HG03442 (cell line): ENCODE measurements at regions not wholly inside any gene's neighbourhood (a gene's known extent, or its start where the extent isn't known, plus 50 kb on each side); places are given as distances from the start of the nearest gene placed in this dataset.

Source experiments
- ATAC-seq: cut with Tn5 transposase; IDR thresholded peaks from one replicate; pipeline ENCODE4 v1.9.1; 2021; ENCODE audit warnings: mild to moderate bottlenecking, moderate library complexity; ENCODE audit not compliant: unreplicated experiment

DNA sequence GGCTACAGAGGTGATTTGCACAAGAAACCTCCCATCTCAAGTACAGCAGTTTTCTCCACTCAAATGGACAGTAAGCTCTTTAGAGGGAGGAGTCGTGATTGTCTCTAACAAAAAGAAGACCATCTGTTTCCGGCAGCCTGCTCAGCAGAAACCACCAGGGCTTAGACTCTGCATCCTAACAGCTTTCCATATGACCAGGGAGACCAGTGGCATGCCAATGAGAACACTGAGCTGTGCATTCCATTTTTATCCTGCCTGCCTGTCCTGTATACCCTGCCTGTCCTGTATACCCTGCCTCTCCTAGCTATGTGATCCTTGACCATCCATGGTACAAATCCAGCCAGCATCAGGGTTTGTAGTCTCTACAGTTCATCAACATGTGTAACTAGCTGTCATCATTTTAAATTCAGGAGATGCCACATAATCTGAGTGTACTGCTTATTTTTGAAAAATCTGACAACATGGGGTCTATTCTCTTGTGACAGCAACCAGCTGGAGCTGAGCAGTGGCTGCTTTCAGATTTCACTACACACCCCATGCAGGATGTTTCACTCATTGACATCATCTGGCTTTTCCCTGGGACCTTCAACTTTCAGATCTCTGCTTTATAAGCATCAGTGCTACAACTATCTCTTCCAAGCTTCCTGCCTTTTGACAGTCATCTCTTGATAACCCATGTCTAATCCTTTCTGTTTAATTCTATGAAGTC is 50.5 kb upstream of the POU2AF2 start:
- no peak for ATAC-seq

DNA sequence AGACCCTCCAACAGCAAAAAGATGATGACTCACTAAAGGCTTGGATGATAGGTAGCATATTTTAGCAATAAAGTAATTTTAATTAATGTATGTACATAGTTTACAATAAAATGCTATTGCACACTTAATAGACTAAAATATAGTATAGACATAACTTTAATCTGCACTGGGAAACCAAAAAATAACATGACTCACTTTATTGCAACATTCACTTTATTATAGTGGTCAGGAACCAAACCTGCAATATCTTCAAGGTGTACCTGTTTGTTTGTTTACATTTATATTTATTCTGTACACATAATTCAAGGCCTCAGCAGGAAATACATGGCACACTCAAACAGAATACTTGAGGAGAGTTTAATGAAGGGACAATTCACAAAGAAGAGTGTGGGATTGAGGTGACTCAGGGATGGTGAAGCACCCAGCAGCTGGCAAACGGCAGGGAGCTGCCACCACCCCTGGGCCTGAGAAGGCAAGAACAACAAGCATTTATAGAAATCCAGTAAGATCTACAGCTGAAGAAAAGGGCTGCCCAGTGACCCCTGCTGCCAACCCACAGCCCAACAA is 51.5 kb upstream of the POU2AF2 start:
- no peak for ATAC-seq

DNA sequence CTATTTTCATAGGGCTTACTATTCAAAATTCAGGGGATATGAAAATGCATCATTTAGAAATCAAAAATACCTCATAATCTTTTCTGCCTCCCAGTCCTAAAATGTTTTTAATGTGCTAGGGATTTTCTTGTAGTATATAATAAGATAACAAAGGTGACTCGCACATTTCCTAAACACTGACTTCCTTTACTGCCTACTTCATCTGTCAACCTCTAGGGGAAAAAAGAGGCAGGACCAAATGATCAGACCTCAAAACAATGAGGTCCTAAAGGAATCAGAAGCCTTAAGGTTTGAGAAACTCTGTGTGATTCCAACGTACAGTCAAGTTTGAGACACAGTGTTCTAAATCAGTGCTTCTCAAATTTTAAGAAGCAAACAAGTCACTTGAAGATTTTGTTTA is 56.1 kb upstream of the POU2AF2 start:
- ATAC-seq, result no peak

DNA sequence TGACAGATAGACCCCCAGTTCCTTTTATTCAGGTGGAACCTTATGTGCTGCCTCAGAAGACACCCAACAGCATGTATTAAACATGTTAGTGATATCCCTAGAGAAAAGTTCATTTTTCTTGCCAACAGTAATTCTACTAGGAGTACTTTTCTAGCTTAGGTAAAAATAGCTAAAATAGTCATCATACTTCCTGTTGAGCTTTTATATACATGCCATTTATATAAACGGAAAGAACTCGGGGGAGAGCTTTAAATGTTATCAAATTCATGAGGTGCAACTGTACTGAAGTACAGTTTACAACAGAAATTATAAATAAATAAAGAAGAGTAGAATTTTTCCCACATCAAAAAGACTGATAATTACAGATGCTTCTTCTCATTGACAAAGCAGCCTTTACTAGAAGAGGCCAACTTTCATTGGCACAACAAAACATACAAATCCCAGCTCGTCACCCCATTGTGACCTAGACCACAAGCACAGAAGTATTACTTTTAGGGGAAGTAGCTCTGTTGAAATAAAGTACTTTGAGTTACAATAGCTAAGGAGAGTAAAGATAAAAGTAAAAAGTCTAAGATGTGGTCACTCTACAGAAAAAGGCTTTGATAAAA is 59.1 kb upstream of the POU2AF2 start:
- ATAC-seq, result no peak

DNA sequence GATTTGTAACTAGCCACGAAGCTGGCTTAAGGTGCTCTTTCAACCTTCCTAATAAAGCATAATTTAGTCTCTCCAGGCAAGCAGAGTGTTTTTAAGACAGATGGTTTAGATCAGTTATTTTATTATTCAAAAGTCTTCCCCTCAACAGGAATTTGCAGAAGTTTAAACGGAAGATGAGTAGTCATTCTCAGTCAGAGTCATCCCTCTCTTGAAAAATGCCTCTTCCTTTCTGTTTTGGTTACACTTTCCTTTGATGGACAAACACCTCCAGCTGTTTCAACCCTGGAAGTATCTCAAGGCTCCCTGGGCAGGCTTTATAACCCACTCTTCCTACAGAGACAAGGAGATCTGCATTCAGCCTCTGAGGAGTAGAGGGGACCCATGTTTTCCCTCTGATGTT is 60.3 kb upstream of the POU2AF2 start:
- ATAC-seq, result no peak

DNA sequence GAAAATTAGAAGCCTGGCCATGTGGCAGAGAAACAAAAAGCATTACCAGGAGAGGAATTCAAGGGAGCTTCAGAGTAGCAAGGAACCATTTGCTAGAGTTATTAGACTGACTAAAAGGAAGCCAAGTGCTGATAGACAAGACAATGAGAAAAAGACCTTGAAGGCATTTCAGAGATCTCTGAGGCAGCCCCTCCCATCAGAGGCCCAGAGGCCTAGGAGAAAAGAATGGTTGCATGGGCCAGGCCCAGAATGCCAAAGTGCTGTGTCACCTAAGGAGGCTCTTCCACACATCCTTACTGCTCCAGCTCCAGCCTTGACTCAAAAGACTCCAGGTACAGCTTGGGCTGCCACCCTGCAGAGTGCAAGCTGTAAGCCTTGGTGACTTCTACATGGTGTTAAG is 61.8 kb upstream of the POU2AF2 start:
- no peak for ATAC-seq

DNA sequence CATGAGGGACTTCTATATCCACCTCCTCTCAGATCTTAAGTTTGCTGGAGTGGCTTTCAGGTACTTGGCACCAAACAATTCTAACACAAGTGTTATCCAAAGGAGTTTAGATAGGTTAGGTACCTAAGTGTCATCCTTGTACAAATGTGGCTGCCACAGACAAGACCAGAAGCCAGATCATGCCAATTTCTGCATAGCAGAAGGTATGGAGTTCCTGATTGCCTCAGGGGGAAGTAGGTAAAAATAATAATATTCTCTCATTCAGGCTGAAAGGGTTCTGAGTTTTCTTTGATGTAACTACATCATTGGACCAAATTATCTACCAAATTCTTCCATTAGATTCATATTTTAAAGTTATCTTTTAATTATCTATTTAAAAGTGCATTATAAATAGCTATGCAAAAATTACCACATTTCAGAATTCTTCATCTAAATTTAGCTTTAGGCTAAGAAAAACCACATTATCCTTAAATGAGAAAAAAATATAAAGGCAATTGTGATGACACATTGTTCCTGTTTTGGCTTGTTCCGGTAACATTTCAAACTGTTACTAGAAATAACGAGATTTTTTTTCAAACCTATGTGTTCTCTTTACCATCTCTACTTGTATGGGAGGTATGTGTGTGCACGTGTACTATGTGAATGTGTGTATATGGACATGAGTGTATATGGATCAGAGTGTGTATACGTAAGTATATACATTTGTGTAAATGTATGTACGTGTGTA is 66.2 kb upstream of the POU2AF2 start:
- ATAC-seq, result no peak

DNA sequence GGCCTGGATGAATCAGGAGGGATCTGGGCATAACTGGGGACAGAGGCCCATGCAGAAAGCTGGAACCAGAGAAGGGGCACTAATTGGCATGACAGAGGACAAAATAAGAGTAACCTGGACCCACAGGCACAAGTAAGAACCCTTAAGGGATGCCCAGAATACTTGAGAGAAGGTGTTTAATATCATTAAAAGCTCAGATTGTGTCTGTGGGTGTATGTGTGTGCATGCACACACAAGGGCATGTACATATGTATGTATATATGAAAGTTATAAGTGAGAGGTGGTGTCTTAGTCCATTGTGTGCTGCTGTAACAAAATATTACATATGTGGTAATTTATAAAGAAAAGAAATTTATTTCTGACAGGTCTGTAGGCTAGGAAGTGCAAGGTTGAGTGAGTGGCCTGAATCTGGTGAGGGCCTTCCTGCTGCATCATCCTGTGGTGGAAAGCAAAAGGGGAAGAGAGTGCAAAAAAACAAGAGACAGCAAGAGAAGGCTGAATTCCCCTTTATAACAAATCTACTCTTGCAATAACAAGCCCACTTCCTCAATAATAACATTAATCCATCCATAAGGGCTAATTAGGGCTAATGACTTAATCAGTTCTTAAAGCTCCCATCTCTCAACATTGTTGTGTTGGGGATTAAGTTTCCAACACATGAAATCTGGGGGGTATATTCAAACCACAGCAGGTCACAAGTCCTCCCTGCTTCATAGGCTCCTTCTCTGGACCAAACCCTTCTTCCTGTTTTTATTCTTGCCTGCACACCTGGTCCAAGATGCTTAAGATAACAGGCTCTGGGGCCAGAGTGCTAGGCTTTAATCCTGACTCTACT is 68.3 kb upstream of the POU2AF2 start:
- peak; percentile 76 for ATAC-seq

DNA sequence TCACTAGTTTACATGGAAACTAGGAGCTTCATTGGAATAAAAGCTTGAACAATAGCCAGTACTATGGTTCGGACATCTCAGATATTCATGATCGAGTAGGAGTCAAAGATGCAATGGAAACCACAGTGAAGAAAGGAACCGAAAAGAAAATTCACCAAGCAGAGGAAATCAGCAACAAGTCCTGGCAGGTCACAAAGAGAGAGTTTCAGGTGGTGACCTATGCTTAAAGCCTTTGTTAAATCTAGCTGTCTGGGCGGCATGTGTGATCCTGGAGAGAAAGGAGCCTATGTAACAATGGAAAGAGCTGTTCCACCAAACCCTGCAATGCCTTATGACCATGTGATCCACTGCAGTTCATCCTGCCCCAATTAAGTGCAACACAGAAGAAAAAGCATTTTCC is 68.9 kb upstream of the POU2AF2 start:
- ATAC-seq, result peak; percentile 59

DNA sequence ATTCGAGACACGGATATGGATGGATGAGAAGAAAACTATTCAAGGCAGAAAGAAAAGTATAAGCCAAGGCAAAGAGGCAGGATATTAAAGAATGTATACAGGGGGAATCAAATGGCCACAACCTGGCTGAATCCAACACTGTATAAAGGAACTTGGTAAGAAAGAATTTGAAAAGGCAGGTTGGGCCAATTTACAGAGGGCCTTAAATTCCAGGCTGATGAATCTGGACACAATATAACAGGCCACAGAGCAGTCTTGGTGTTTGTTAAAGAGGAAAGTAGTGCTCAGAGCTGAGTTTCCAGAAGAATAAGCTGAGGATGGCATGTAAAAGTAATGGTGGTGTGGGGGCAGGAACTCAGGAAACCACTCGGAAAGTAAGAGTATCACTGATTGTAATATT is 72.3 kb upstream of the POU2AF2 start:
- no peak for ATAC-seq

DNA sequence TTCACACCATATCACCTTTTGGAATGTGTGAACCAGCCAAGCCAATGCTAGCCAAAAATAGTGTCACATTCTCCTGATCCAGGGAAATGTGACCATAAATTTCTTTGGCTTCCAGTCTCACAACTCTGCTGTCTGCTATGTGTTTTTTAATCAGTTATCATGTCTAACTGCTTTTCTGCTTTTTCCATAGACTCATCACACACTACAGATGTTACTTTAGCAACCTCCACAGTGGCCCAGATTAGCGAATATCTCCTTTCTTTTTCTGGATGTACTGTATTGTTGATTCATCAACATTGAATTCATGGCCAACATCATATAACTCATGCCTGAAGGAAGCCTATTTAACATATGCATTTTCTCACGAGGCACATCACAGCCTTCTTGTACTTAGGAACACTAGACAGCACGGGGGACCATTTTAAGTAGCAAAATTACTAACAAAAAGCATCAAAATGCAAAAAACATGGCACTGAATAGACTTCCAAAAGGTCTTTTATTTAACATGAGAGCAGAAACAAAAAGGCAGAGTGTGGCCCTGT is 73.1 kb upstream of the POU2AF2 start:
- ATAC-seq, result no peak

DNA sequence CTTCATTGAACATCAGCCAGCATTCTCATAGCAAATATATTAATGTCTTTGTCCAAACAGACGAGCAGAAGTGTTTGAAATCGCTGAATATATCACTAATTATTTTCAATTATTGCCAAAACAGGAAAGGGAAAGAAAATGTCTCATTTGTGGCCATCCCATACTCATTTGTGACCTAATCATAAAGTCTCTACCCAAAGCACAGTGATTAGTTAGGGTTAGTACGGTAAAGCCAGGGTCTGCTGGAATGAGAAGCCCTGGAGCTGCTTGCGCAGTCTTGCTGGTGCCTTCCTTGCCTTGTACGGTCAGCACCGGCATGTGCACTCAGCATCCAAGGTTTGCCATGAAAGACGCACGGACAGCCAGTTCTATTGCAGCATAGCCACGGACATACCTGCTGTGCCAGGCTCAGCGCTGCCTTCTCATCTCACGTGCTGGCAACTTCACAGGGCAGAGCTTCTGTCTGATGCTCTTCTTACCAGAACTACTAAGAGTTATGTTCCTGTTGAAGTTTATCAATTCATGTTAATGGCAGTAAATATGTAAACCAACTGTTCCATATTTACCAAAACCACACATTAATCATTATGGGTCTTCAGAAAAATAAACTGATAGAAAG is 74.7 kb upstream of the POU2AF2 start:
- ATAC-seq, result no peak

DNA sequence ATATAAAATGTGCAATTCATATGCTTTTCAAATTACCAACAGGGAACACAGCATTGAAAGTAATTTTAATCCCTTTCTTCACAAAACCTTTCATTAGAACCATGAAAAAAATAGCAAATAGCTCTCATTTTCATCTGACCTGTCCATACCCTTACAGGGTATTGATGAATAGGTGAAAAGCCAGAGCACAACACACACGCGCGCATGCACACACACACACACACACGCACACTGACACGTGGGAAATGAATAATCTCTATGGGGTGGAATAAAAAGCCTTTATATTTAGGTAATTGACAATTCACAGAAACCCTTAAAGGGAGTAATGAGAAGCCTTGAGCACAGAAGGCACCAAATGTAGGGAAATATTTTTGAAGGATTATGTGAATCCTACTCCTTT is 76.2 kb upstream of the POU2AF2 start:
- no peak for ATAC-seq

DNA sequence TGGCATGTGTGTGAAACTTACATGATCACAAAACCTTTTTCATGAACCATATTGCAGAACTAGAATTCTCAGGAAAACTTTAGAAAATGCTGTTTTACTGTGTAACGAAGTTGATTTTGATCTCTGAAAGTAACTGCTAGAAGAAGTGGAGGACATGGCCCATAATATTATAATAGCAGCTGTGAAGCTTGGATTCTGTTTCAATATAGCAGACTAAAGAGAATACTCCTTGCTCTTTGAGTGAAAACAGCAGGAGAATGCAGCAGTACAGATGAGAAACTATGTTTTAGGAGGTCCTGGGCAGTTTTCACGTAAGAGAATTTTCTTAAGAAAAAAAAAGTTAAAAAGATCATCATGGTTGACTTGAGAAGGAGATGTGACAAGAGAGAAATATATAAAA is 76.7 kb upstream of the POU2AF2 start:
- ATAC-seq, result no peak

DNA sequence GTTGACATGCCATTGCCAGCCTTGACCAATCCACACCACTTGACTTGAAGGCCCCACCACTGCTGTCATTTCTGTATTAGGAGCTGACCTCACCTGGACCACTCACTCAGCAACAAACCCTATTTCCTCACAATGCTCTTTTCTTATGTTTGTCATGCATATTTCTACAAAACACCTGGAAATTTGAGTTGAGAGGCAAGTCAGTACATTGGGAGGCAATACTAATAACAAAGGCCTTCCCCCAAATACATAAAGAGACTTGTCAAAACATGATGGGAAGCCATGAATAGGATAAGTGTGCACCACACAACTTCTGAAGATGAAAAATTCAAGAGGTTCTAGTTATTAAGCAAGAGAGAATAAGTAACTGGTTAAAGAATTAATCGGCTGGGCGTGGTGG is 77.9 kb upstream of the POU2AF2 start:
- ATAC-seq, result no peak

DNA sequence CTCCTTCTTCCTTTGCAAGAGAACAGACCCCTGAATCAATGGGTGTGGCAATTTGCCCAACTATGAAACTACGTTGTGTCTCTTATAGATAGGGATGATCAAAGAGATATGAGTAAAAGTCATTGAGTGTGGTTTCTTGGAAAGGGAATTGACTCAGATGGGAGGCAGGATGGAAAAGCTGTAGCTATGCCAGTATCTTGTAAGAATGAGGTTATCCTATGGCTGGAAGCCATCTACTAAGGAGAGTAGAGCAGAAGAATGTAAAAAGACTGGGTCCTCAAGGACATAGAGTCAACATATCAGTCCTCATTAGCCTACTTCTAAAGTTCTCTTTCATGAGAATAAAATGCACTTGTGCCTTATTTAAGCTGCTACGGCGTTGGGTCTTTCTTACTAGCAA is 78.9 kb upstream of the POU2AF2 start:
- ATAC-seq, result no peak

DNA sequence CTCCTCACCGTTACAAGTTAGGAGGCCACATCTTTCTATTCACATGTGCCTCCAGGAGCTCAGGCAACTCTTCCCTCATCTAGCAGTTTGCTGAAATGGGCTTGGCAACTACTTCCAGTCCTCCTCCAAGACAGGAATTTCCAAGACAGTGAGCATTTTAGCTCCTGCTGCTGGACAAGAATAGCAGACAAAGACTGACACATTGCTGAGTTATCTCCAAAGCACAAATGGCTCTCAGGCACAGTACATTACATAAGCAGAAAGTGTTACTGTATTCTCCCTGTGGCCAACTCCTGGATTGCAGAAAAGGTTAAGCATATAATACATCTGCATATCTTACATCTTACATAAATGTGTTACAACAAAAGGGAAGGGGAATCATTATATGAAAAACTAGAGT is 83.2 kb upstream of the POU2AF2 start:
- no peak for ATAC-seq

DNA sequence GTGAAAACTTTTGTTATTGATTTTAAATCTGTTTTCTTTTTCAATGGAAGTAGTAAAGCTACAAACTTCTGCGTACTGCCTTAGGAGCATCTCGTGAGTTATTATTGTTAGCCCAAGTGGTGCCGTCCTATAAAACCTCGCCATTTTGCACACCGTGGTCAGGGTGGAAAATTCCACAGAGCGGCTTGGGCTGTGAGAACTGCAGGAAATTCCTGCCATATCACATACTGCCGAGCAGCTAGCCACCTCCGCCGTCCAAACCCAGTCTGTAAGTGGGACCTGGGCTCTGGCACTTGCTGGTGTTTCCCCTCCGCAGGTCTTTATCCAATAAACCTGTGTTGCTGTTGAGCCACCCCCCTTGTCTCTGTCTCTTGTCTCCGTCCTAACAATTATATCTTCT is 88.0 kb upstream of the POU2AF2 start:
- no peak for ATAC-seq

DNA sequence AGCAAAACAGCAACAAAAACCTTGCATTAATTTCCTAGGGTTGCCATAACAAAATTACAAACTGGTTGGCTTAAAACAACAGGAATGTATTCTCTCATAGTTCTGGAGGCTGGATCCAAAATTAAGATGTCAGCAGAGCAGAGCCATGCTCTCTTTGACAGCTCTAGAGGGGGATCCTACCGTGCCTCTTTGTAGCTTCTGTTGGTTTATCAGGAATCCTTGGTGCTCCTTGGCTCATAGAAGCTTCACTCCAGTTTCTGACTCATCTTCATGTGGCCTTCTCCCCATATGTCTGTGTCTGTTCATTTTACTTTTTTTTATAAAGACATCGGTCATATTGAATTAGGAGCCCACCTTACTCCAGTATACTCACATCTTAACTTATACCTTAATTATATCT is 90.5 kb upstream of the POU2AF2 start:
- no peak for ATAC-seq

DNA sequence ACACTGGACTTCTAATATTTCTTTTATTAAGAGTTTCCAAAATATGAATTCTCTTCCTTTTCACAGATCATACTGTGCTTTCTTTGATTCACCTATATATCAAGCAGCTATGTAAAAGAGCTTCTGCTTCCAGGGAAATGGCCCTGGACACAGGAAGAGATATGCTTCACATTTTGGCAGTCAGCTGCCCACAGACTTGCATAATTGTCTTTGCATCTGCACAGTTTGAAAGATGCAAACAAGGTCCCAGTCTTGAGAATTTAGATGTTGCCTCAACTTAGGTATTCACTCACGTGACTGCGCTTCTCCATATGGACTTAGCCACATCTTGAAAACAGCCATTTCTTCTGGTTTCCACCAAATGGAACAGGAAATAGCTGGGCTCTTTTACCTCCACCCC is 92.3 kb upstream of the POU2AF2 start:
- no peak for ATAC-seq
